ENCODE measurements at regions not wholly inside any gene's neighbourhood (a gene's known extent, or its start where the extent isn't known, plus 50 kb on each side); places are given as distances from the start of the nearest gene placed in this dataset.

GRCh38 chr19:30666301-30666803, 294.2 kb downstream of the ZNF536 start:
- 1 to 10% methylated on average over 4 to 8 of the region's 11 CpGs for WGBS, 2 donors (ENCODE audit: low coverage in 1 of 2)
- ATAC-seq, result no peak

DNA sequence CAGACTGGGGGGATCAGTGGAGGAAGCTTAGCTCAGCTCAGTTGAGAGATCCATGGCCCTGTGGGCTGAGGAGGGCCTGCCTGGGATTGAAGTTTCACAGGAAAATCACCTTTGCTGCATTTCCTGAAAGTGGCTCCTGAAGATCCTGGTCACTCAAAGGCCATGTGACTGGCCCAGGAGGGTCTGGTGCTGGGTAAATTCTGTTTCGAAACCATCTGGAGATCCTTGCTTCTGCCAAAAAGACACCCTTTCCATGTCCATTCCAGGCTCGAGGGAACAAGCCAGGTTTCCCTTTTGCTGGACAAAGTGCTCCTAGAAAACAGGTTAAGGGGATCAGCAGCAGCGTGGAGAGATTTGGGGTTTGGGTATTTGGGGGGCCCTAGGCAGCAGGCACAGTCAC, 293.3 kb downstream of the ZNF536 start:
- Histone ChIP-seq H3K4me1 (peaks cover 0 to 51% (median 3%) of the 10 kb centered on the region in 3 donors), H3K27ac (peak overlapping the region in 1 of 4 donors; percentile 30), H3K27me3 (peaks cover 34% of the 10 kb centered on the region), H3K36me3 (no peaks in the 10 kb centered on the region), H3K9me3 (no peaks in the 10 kb centered on the region), H3K4me3 (no peak overlapping the region)
- TF ChIP-seq POLR2A (IDR thresholded peaks at IDR 0.05), result no peak
- TF ChIP-seq, protein P1, sequence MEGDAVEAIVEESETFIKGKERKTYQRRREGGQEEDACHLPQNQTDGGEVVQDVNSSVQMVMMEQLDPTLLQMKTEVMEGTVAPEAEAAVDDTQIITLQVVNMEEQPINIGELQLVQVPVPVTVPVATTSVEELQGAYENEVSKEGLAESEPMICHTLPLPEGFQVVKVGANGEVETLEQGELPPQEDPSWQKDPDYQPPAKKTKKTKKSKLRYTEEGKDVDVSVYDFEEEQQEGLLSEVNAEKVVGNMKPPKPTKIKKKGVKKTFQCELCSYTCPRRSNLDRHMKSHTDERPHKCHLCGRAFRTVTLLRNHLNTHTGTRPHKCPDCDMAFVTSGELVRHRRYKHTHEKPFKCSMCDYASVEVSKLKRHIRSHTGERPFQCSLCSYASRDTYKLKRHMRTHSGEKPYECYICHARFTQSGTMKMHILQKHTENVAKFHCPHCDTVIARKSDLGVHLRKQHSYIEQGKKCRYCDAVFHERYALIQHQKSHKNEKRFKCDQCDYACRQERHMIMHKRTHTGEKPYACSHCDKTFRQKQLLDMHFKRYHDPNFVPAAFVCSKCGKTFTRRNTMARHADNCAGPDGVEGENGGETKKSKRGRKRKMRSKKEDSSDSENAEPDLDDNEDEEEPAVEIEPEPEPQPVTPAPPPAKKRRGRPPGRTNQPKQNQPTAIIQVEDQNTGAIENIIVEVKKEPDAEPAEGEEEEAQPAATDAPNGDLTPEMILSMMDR (IDR thresholded peaks at IDR 0.05), result no peak
- TF ChIP-seq POLR2AphosphoS5 (IDR thresholded peaks at IDR 0.05), result no peak
- no peak for TF ChIP-seq EP300 (IDR thresholded peaks at IDR 0.05)
- no peak for ATAC-seq
- no CpG with 5 or more reads among the region's 3 CpGs for WGBS, 2 donors (ENCODE audit: low coverage in 1 of 2)

More at GRCh38 chr19:30666301-30666803, 294.2 kb downstream of the ZNF536 start:
- peaks cover 0 to 59% (median 3%) of the 10 kb centered on the region in 3 donors for H3K4me1 ChIP-seq
- no peaks in the 10 kb centered on the region for H3K9me3 ChIP-seq
- H3K4me3 ChIP-seq, result no peak overlapping the region
- no peaks in the 10 kb centered on the region for H3K36me3 ChIP-seq
- peaks cover 34% of the 10 kb centered on the region for H3K27me3 ChIP-seq
- TF ChIP-seq, protein P1 (IDR thresholded peaks at IDR 0.05), result peak; percentile 68 to 93 (median 82)
- TF ChIP-seq EP300 (IDR thresholded peaks at IDR 0.05), result no peak
- peak overlapping the region in 1 of 4 donors; percentile 30 for H3K27ac ChIP-seq

- Histone ChIP-seq H3K9me3 (no peaks in the 10 kb centered on the region), H3K27ac (peak overlapping the region in 3 of 4 donors; percentile 14 to 56 (median 34)), H3K36me3 (no peaks in the 10 kb centered on the region), H3K27me3 (peaks cover 17% of the 10 kb centered on the region), H3K4me3 (no peak overlapping the region), H3K4me1 (peaks cover 0 to 37% (median 0%) of the 10 kb centered on the region in 3 donors)
- no peak for ATAC-seq
- TF ChIP-seq POLR2A (IDR thresholded peaks at IDR 0.05), result no peak
- TF ChIP-seq, protein P1 (IDR thresholded peaks at IDR 0.05), result no peak
- no peak for TF ChIP-seq POLR2AphosphoS5 (IDR thresholded peaks at IDR 0.05)
- no peak for TF ChIP-seq EP300 (IDR thresholded peaks at IDR 0.05)
- 25 to 40% methylated on average over 2 of the region's 2 CpGs for WGBS, 2 donors (ENCODE audit: low coverage in 1 of 2)
Measured at GRCh38 chr19:30663611-30664174, 291.5 kb downstream of the ZNF536 start.

- no peaks in the 10 kb centered on the region for H3K9me3 ChIP-seq
- 39 to 47% methylated on average over 8 to 10 of the region's 10 CpGs for WGBS, 2 donors (ENCODE audit: low coverage in 1 of 2)
- ATAC-seq, result no peak
- peak overlapping the region in 1 of 2 donors; percentile 2 for H3K4me3 ChIP-seq
- H3K27ac ChIP-seq, result peak overlapping the region in 2 of 4 donors; percentile 1 to 56
- H3K27me3 ChIP-seq, result peaks cover 10% of the 10 kb centered on the region
- H3K4me1 ChIP-seq, result peaks cover 0 to 37% (median 0%) of the 10 kb centered on the region in 3 donors
- TF ChIP-seq POLR2A (IDR thresholded peaks at IDR 0.05) (no peak), EP300 (IDR thresholded peaks at IDR 0.05) (no peak), POLR2AphosphoS5 (IDR thresholded peaks at IDR 0.05) (no peak)
- TF ChIP-seq, protein P1 (IDR thresholded peaks at IDR 0.05), result no peak
- no peaks in the 10 kb centered on the region for H3K36me3 ChIP-seq
Measured at GRCh38 chr19:30662211-30662861, 290.2 kb downstream of the ZNF536 start.

- no peak for ATAC-seq
- Histone ChIP-seq H3K4me3 (no peak overlapping the region), H3K4me1 (peaks cover 0 to 17% (median 0%) of the 10 kb centered on the region in 3 donors), H3K27ac (no peak overlapping the region), H3K9me3 (no peaks in the 10 kb centered on the region), H3K27me3 (peaks cover 13% of the 10 kb centered on the region), H3K36me3 (no peaks in the 10 kb centered on the region)
- TF ChIP-seq, protein P1 (IDR thresholded peaks at IDR 0.05), result no peak
- no peak for TF ChIP-seq POLR2AphosphoS5 (IDR thresholded peaks at IDR 0.05)
- TF ChIP-seq POLR2A (IDR thresholded peaks at IDR 0.05), result no peak
- TF ChIP-seq EP300 (IDR thresholded peaks at IDR 0.05), result no peak
Measured at GRCh38 chr19:30659638-30660037, 287.5 kb downstream of the ZNF536 start.

Data from gastroesophageal sphincter (tissue), 4 donors.